Muscle layer of colon (tissue), 2 donors: ENCODE measurements at regions not wholly inside any gene's neighbourhood (a gene's known extent, or its start where the extent isn't known, plus 50 kb on each side); places are given as distances from the start of the nearest gene placed in this dataset.
"Not testable (repeated sequence)": the region's sequence is repeated elsewhere in the genome, so short reads cannot be mapped to it uniquely, and the experiment has no call there.

ENCODE experiments used
- H3K27ac ChIP-seq: one replicate; pipeline ENCODE4 v1.7.0; 2013; ENCODE audit warnings: low read depth, mild to moderate bottlenecking, low read length, moderate library complexity
- H3K27me3 ChIP-seq, 2 donors: one replicate each; pipeline ENCODE4 v1.7.0; 2013; ENCODE audit warnings: low read length in 2 of 2, mild to moderate bottlenecking in 2 of 2; ENCODE audit not compliant: insufficient read depth in 2 of 2, control insufficient read depth in 1 of 2
- H3K36me3 ChIP-seq: one replicate; pipeline ENCODE4 v1.7.0; 2013; ENCODE audit warnings: mild to moderate bottlenecking, low read length; ENCODE audit not compliant: insufficient read depth
- H3K4me1 ChIP-seq: one replicate; pipeline ENCODE4 v1.7.0; 2013; ENCODE audit warnings: mild to moderate bottlenecking, low read length; ENCODE audit not compliant: insufficient read depth
- H3K4me3 ChIP-seq, 2 donors: one replicate each; pipeline ENCODE4 v1.7.0; 2013; ENCODE audit warnings: low read length in 2 of 2, low read depth in 1 of 2, mild to moderate bottlenecking in 1 of 2, moderate library complexity in 1 of 2
- H3K9ac ChIP-seq: one replicate; pipeline ENCODE4 v1.7.0; 2013; ENCODE audit warnings: low read length
- H3K9me3 ChIP-seq: one replicate; pipeline ENCODE4 v1.7.0; 2013; ENCODE audit warnings: mild to moderate bottlenecking, low read length
- donor health status: abdominal sarcoma.
- donor health status: Adenocarcinoma of cecum.

DNA sequence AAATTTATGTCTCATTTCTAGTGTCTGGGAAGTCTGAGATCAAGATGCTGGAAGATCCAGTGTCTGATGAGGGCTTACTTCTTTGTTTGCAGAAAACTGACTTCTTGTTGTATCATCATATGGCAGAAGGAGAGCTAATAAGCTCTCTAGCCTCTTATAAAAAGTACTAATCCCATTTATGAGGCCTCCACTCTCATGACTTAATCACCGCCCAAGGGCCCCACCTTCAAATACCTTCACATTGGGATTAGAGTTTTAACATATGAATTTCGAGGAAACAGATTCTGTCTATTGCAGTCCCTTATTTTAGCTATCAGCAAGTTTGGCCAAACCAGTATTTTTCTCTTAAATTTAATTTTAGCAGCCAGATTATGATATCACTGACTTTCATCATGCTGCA lies 150.2 kb upstream of the TMPRSS15 start:
- Histone ChIP-seq H3K9me3 (no peaks in the 10 kb centered on the region), H3K4me3 (no peak overlapping the region), H3K9ac (no peak overlapping the region), H3K27me3 (no peaks in the 10 kb centered on the region), H3K4me1 (no peaks in the 10 kb centered on the region), H3K36me3 (no peaks in the 10 kb centered on the region), H3K27ac (no peak overlapping the region)

DNA sequence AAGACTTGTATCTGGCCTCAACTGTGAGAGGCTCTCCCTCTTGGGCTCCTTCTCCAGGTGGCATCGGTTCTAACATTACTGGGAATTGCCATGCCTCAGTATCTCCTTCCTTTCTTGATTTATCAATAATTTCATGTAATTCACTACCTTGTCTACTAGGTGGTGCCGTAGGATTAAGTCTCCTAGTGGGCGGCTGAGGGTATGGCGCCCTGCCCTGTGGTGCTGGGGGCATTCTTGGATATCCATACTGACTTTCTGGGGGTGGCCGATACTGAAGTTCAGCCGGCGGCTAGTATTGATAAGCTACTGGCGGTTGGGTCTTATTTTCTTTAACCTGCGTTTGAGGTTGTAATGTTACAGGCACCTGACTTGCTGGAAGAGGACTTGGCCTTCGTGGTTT lies 164.2 kb upstream of the TMPRSS15 start:
- H3K27me3 ChIP-seq, H3K27ac ChIP-seq, H3K9ac ChIP-seq, H3K9me3 ChIP-seq, H3K36me3 ChIP-seq, H3K4me3 ChIP-seq, H3K4me1 ChIP-seq: not testable (repeated sequence)

GRCh38 chr21:18588001-18588662 lies 184.5 kb upstream of the TMPRSS15 start:
- Histone ChIP-seq H3K27ac (no peak overlapping the region), H3K4me1 (no peaks in the 10 kb centered on the region), H3K27me3 (no peaks in the 10 kb centered on the region), H3K36me3 (no peaks in the 10 kb centered on the region), H3K9ac (no peak overlapping the region), H3K4me3 (no peak overlapping the region), H3K9me3 (no peaks in the 10 kb centered on the region)

- Histone ChIP-seq H3K4me1 (no peaks in the 10 kb centered on the region), H3K27ac (no peak overlapping the region)
Measured at GRCh38 chr21:18601146-18601545, 197.6 kb upstream of the TMPRSS15 start.

GRCh38 chr21:18602711-18603110 lies 199.1 kb upstream of the TMPRSS15 start:
- no peak overlapping the region for H3K27ac ChIP-seq
- no peaks in the 10 kb centered on the region for H3K4me1 ChIP-seq
- H3K9ac ChIP-seq: no peak overlapping the region
- no peaks in the 10 kb centered on the region for H3K27me3 ChIP-seq
- H3K4me3 ChIP-seq: no peak overlapping the region
- no peaks in the 10 kb centered on the region for H3K36me3 ChIP-seq
- no peaks in the 10 kb centered on the region for H3K9me3 ChIP-seq

More at GRCh38 chr21:18601146-18601545, 197.6 kb upstream of the TMPRSS15 start:
- H3K9me3 ChIP-seq: no peaks in the 10 kb centered on the region
- no peaks in the 10 kb centered on the region for H3K27me3 ChIP-seq
- H3K36me3 ChIP-seq: no peaks in the 10 kb centered on the region
- H3K9ac ChIP-seq: no peak overlapping the region
- H3K4me3 ChIP-seq: no peak overlapping the region

GRCh38 chr21:18603261-18603660 lies 199.7 kb upstream of the TMPRSS15 start:
- H3K9me3 ChIP-seq: no peaks in the 10 kb centered on the region
- H3K27ac ChIP-seq: no peak overlapping the region
- H3K4me1 ChIP-seq: no peaks in the 10 kb centered on the region
- no peaks in the 10 kb centered on the region for H3K27me3 ChIP-seq
- H3K4me3 ChIP-seq: no peak overlapping the region
- H3K9ac ChIP-seq: no peak overlapping the region
- H3K36me3 ChIP-seq: no peaks in the 10 kb centered on the region

DNA sequence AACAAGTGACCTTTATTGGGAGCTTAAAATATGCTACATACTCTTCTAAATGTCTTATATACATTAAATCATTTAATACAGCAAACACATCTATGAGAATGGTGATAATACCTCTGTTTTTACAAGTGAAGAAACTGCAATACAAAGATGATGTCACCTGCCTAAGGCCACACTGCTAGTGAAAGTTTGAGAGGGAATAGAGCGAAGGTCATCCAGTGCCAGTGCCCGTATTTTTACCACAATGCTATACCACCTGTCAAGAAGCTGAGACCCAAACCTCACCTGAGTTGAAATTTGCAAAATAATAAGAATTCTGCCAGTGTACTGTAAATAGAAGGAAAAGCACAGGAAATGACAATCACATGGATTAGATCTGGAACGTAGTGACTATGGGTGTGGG lies 200.4 kb upstream of the TMPRSS15 start:
- Histone ChIP-seq H3K4me3 (no peak overlapping the region), H3K4me1 (no peaks in the 10 kb centered on the region), H3K9me3 (no peaks in the 10 kb centered on the region), H3K9ac (no peak overlapping the region), H3K27me3 (no peaks in the 10 kb centered on the region), H3K36me3 (no peaks in the 10 kb centered on the region), H3K27ac (no peak overlapping the region)

DNA sequence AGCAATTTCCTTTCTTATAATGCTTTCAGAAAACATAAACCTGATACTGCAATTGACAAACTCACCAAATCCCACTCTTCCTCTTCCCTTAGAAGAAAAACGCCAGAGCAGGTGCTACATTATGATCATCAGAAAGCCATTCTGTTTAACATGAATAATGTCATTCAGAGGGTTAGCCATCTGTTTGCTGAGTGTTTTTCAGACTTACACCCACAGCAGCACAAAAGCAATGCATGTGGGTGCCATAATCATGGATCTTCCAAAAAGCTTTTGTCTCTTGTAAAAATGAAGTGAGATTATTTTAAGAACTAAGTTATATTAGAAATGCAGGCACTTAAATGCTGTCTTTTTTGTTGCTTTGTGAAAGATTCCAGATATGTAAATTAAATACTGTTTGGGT lies 204.6 kb upstream of the TMPRSS15 start:
- Histone ChIP-seq H3K27me3 (no peaks in the 10 kb centered on the region), H3K9ac (no peak overlapping the region), H3K4me1 (no peaks in the 10 kb centered on the region), H3K27ac (no peak overlapping the region), H3K4me3 (no peak overlapping the region), H3K9me3 (no peaks in the 10 kb centered on the region), H3K36me3 (no peaks in the 10 kb centered on the region)

DNA sequence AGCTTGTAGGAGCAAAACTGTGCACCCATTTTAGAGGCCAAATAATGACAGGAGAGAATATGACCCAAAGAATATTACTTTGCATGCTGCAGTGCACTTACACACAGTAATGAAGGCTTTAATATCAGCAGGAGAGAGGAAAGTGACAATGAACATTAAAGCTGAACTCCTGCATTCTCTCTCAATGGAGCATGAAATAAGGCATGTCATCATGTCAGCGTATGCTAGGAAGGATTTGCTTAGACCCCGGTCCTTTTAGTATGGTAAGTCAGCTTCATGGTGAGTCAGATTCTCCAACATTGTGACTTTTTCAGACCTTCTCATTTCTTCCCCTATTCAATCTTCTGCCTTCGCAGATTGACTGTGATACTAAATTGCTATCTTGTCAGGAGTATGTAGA lies 210.7 kb upstream of the TMPRSS15 start:
- Histone ChIP-seq H3K27ac (no peak overlapping the region), H3K4me1 (no peaks in the 10 kb centered on the region), H3K9ac (no peak overlapping the region), H3K9me3 (no peaks in the 10 kb centered on the region), H3K27me3 (no peaks in the 10 kb centered on the region), H3K4me3 (no peak overlapping the region), H3K36me3 (no peaks in the 10 kb centered on the region)

DNA sequence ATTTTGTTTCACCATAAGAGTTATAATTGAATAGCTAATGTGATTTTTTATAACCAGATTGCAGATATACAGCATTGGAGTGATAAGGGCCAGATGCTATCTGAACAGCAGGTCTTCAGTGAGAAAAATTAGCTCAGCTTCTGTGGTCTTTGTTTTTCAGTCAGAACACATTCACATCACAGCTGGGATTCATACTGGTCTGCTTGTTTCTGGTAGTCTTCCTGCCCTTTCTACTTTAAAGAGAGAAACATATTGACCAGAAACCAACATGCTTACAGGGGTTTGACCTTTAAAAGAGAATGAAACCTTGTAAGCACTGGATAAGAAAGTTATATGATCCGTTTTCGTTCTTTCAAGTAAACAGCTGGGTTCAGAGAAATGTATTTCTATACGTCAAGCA lies 213.7 kb upstream of the TMPRSS15 start:
- Histone ChIP-seq H3K27me3 (no peaks in the 10 kb centered on the region), H3K9me3 (no peaks in the 10 kb centered on the region), H3K9ac (no peak overlapping the region), H3K4me3 (no peak overlapping the region), H3K27ac (no peak overlapping the region), H3K36me3 (no peaks in the 10 kb centered on the region), H3K4me1 (no peaks in the 10 kb centered on the region)

GRCh38 chr21:18620436-18620835 lies 216.9 kb upstream of the TMPRSS15 start:
- no peak overlapping the region for H3K4me3 ChIP-seq
- H3K27me3 ChIP-seq: no peaks in the 10 kb centered on the region
- no peak overlapping the region for H3K27ac ChIP-seq

GRCh38 chr21:18622383-18622782 lies 218.8 kb upstream of the TMPRSS15 start:
- H3K9ac ChIP-seq: no peak overlapping the region
- no peak overlapping the region for H3K27ac ChIP-seq
- H3K4me3 ChIP-seq: no peak overlapping the region
- H3K27me3 ChIP-seq: no peaks in the 10 kb centered on the region
- H3K4me1 ChIP-seq: no peaks in the 10 kb centered on the region
- no peaks in the 10 kb centered on the region for H3K36me3 ChIP-seq
- no peaks in the 10 kb centered on the region for H3K9me3 ChIP-seq

More at GRCh38 chr21:18620436-18620835, 216.9 kb upstream of the TMPRSS15 start:
- H3K9me3 ChIP-seq: no peaks in the 10 kb centered on the region
- no peaks in the 10 kb centered on the region for H3K4me1 ChIP-seq
- H3K36me3 ChIP-seq: no peaks in the 10 kb centered on the region
- no peak overlapping the region for H3K9ac ChIP-seq
